ENCODE measurements at regions not wholly inside any gene's neighbourhood (a gene's known extent, or its start where the extent isn't known, plus 50 kb on each side); places are given as distances from the start of the nearest gene placed in this dataset.

DNA sequence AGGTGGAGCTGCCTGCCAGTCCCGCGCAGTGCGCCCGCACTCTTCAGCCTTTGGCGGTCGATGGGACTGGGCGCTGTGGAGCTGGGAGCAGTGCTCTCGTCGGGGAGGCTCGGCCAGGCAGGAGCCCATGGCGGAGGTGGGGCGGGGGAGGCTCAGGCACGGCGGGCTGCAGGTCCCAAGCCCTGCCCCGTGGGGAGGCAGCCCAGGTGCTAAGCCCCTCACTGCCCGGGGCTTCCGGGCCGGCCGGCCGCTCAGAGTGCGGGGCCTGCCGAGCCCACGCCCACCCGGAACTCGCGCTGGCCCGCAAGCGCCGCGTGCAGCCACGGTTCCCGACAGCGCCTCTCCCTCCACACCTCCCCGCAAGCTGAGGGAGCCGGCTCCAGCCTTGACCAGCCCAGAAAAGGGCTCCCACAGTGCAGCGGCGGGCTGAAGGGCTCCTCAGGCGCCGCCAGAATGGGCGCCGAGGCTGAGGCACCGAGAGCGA is 316.4 kb downstream of the RND3 start:
- peaks cover 18% of the 10 kb centered on the region for H3F3A ChIP-seq (ENCODE audit: insufficient read depth, low read depth)
- no peak for TF ChIP-seq EZH2 (IDR thresholded peaks at IDR 0.05; ENCODE audit: low read depth)
- TF ChIP-seq, protein P1, sequence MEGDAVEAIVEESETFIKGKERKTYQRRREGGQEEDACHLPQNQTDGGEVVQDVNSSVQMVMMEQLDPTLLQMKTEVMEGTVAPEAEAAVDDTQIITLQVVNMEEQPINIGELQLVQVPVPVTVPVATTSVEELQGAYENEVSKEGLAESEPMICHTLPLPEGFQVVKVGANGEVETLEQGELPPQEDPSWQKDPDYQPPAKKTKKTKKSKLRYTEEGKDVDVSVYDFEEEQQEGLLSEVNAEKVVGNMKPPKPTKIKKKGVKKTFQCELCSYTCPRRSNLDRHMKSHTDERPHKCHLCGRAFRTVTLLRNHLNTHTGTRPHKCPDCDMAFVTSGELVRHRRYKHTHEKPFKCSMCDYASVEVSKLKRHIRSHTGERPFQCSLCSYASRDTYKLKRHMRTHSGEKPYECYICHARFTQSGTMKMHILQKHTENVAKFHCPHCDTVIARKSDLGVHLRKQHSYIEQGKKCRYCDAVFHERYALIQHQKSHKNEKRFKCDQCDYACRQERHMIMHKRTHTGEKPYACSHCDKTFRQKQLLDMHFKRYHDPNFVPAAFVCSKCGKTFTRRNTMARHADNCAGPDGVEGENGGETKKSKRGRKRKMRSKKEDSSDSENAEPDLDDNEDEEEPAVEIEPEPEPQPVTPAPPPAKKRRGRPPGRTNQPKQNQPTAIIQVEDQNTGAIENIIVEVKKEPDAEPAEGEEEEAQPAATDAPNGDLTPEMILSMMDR (conservative IDR thresholded peaks at IDR 0.05): no peak
- CTCF ChIA-PET: no interaction called here
- intact Hi-C loops (cut with micrococcal nuclease; ENCODE audit: unreplicated experiment): no loop called here
- no TSS peak for BruUV-seq (replicated peaks)
- no peaks in the 10 kb centered on the region for H3K36me3 ChIP-seq (ENCODE audit: low read depth)
- no peak overlapping the region for H3K4me3 ChIP-seq
- H3K79me2 ChIP-seq (ENCODE audit: low read depth): no peaks in the 10 kb centered on the region
- no peak overlapping the region for H2AFZ ChIP-seq
- DNase-seq: no peak
- H4K20me1 ChIP-seq (ENCODE audit: insufficient read depth): no peaks in the 10 kb centered on the region
- H3K9me2 ChIP-seq (ENCODE audit: insufficient read depth): no peaks in the 10 kb centered on the region
- no peaks in the 10 kb centered on the region for H3K9me3 ChIP-seq (ENCODE audit: insufficient read depth, low read depth)
- no peak overlapping the region for H3K4me2 ChIP-seq
- POLR2A ChIA-PET (ENCODE audit: unreplicated experiment): no interaction called here
- H3K27ac ChIP-seq: no peak overlapping the region
- no peaks in the 10 kb centered on the region for H3K27me3 ChIP-seq (ENCODE audit: insufficient read depth, low read depth)
- peaks cover 33% of the 10 kb centered on the region for H3K4me1 ChIP-seq (replicated peaks; ENCODE audit: insufficient read depth)

DNA sequence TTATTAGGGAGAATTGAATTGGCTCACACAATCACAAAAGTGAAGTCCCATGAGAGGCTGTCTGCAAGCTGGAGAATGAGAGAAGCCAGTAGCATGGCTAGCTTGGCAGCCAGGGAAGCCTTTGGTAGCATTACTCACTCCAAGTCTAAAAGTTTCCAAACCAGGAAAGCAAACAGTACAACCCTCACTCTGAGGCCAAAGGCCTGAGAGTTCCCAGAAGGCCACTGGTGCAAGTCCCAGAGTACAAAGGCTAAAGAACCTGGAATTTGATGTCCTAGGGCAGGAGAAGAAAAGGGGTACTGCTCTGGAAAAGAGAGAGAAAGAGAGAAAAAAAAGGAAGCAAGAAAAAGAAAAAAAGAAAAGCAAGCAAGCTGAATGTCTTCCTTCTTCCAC is 318.2 kb downstream of the RND3 start:
- no peak for TF ChIP-seq EZH2 (IDR thresholded peaks at IDR 0.05; ENCODE audit: low read depth)
- TF ChIP-seq, protein P1 (conservative IDR thresholded peaks at IDR 0.05): no peak
- H3F3A ChIP-seq (ENCODE audit: insufficient read depth, low read depth): peaks cover 24% of the 10 kb centered on the region
- H2AFZ ChIP-seq: no peak overlapping the region
- no peak overlapping the region for H3K4me3 ChIP-seq
- no peaks in the 10 kb centered on the region for H3K36me3 ChIP-seq (ENCODE audit: low read depth)
- DNase-seq: peak in 1 of 2 experiments; percentile 36
- BruUV-seq (replicated peaks): no TSS peak
- no peak overlapping the region for H3K4me2 ChIP-seq
- H3K9me2 ChIP-seq (ENCODE audit: insufficient read depth): no peaks in the 10 kb centered on the region
- intact Hi-C loops (cut with micrococcal nuclease; ENCODE audit: unreplicated experiment): no loop called here
- no peaks in the 10 kb centered on the region for H3K9me3 ChIP-seq (ENCODE audit: insufficient read depth, low read depth)
- ChIA-PET CTCF (no interaction called here), POLR2A (ENCODE audit: unreplicated experiment) (interaction anchor here (0.6 kb wide), 2 partner anchors 270 to 315 kb away, joined by 3 to 4 read pairs; no protein-coding TSS in a partner anchor)
- H3K79me2 ChIP-seq (ENCODE audit: low read depth): no peaks in the 10 kb centered on the region
- H4K20me1 ChIP-seq (ENCODE audit: insufficient read depth): no peaks in the 10 kb centered on the region
- no peak overlapping the region for H3K27ac ChIP-seq
- peaks cover 48% of the 10 kb centered on the region for H3K4me1 ChIP-seq (replicated peaks; ENCODE audit: insufficient read depth)
- H3K27me3 ChIP-seq (ENCODE audit: insufficient read depth, low read depth): no peaks in the 10 kb centered on the region

DNA sequence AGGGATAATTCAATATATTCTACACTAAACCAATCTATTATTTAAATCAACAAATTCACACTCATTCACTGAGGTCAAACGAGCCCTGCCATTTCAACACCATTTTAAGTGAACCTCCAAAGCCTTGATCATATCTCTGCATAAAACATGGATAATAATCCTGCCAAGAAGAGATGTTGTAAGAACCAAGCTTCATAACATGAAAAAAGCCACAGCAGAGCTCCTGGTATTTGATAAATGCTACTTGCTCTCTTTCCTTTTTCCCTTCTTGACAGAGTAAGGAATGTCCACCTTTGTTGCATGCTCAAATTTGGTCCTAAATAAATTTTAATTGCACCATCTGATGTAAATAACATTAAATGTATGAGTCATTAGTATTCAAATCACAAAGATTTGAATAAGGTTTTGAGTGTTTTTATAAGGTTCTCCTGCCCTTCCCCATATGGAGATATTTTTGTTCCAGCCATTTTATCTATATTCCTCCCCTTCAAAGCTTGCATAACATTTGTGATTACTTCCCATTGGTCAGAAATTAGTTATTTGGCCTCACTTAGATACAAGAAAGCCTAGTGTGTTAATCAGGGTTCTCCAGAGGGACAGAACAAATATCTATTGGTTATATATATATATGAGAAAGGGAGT is 318.8 kb downstream of the RND3 start:
- Histone ChIP-seq H3F3A (ENCODE audit: insufficient read depth, low read depth) (peaks cover 24% of the 10 kb centered on the region), H3K4me3 (no peak overlapping the region), H3K9me2 (ENCODE audit: insufficient read depth) (no peaks in the 10 kb centered on the region), H3K4me2 (peak overlapping the region; percentile 71; the same call in 1 of the 2 replicates), H3K27me3 (ENCODE audit: insufficient read depth, low read depth) (no peaks in the 10 kb centered on the region), H3K79me2 (ENCODE audit: low read depth) (no peaks in the 10 kb centered on the region), H4K20me1 (ENCODE audit: insufficient read depth) (no peaks in the 10 kb centered on the region), H3K36me3 (ENCODE audit: low read depth) (no peaks in the 10 kb centered on the region), H3K9me3 (ENCODE audit: insufficient read depth, low read depth) (no peaks in the 10 kb centered on the region), H2AFZ (no peak overlapping the region), H3K4me1 (replicated peaks; ENCODE audit: insufficient read depth) (peaks cover 48% of the 10 kb centered on the region), H3K27ac (peak overlapping the region; percentile 98)
- CTCF ChIA-PET: no interaction called here
- BruUV-seq (replicated peaks): no TSS peak
- POLR2A ChIA-PET (ENCODE audit: unreplicated experiment): interaction anchor here (0.6 kb wide), 1 partner anchor 316 kb away, joined by 3 read pairs; no protein-coding TSS in a partner anchor
- DNase-seq: no peak
- TF ChIP-seq, protein P1 (conservative IDR thresholded peaks at IDR 0.05): no peak
- TF ChIP-seq EZH2 (IDR thresholded peaks at IDR 0.05; ENCODE audit: low read depth): no peak
- intact Hi-C loops (cut with micrococcal nuclease; ENCODE audit: unreplicated experiment): no loop called here

All from PC-9 (cell line).